HEK293T (cell line): ENCODE measurements at regions not wholly inside any gene's neighbourhood (a gene's known extent, or its start where the extent isn't known, plus 50 kb on each side); places are given as distances from the start of the nearest gene placed in this dataset.

Experiments
- BHLHE40 ChIP-seq: fragments of 450-650 bp; IDR thresholded peaks from 2 replicates; pipeline ENCODE4 v1.6.1; 2016; ENCODE audit warnings: mild to moderate bottlenecking, moderate library complexity, borderline replicate concordance
- CTBP1 ChIP-seq: fragments of 450-650 bp; IDR thresholded peaks from 2 replicates; pipeline ENCODE4 v1.6.1; 2016; ENCODE audit warnings: borderline replicate concordance
- FOXM1 ChIP-seq: fragments of 450-650 bp; IDR thresholded peaks from 2 replicates; pipeline ENCODE4 v1.6.1; 2017; ENCODE audit warnings: mild to moderate bottlenecking, borderline replicate concordance
- HDGF ChIP-seq: fragments of 450-650 bp; IDR thresholded peaks from 2 replicates; pipeline ENCODE4 v1.6.1; 2017; ENCODE audit warnings: antibody characterized with exemption, borderline replicate concordance
- L3MBTL2 ChIP-seq: fragments of 450-650 bp; conservative IDR thresholded peaks from 2 replicates; pipeline ENCODE4 v1.6.1; 2016; ENCODE audit warnings: mild to moderate bottlenecking
- NFRKB ChIP-seq: fragments of 450-650 bp; IDR thresholded peaks from 2 replicates; pipeline ENCODE4 v1.6.1; 2016; ENCODE audit warnings: mild to moderate bottlenecking, moderate library complexity
- PKNOX1 ChIP-seq: fragments of 450-650 bp; IDR thresholded peaks from 2 replicates; pipeline ENCODE4 v1.6.1; 2016
- SP1 ChIP-seq: fragments of 450-650 bp; IDR thresholded peaks from 2 replicates; pipeline ENCODE4 v1.6.1; 2017
- SUZ12 ChIP-seq: fragments of 450-650 bp; IDR thresholded peaks from 2 replicates; pipeline ENCODE4 v1.6.1; 2016; ENCODE audit warnings: mild to moderate bottlenecking
- TARDBP ChIP-seq: fragments of 450-650 bp; IDR thresholded peaks from 2 replicates; pipeline ENCODE4 v1.6.1; 2016

- no peak for TF ChIP-seq BHLHE40
- TF ChIP-seq PKNOX1 = no peak
- no peak for TF ChIP-seq HDGF
- no peak for TF ChIP-seq TARDBP
- no peak for TF ChIP-seq SP1
- TF ChIP-seq FOXM1 = no peak
- no peak for TF ChIP-seq SUZ12
- no peak for TF ChIP-seq NFRKB
- TF ChIP-seq L3MBTL2 = no peak
- TF ChIP-seq CTBP1 = no peak
Observed at GRCh38 chr9:73090214-73090613, 61.5 kb upstream of the ANXA1 start.
